ENCODE measurements at regions not wholly inside any gene's neighbourhood (a gene's known extent, or its start where the extent isn't known, plus 50 kb on each side); places are given as distances from the start of the nearest gene placed in this dataset.

GRCh38 chr9:101791938-101792337 is 53.5 kb upstream of the GRIN3A start:
- H2AFZ ChIP-seq, result no peak overlapping the region
- no peak overlapping the region for H3K9ac ChIP-seq
- no peaks in the 10 kb centered on the region for H3K79me2 ChIP-seq
- H3K27ac ChIP-seq, result no peak overlapping the region
- H3K4me3 ChIP-seq (ENCODE audit: low read depth, low read length), result no peak overlapping the region
- H3K36me3 ChIP-seq (ENCODE audit: control insufficient read depth, insufficient read depth, low read length), result no peaks in the 10 kb centered on the region
- H3K4me1 ChIP-seq, result no peaks in the 10 kb centered on the region
- TF ChIP-seq CTCF (IDR thresholded peaks at IDR 0.05), result no peak
- no peaks in the 10 kb centered on the region for H3K9me3 ChIP-seq (ENCODE audit: control insufficient read depth, low read length)
- H3K4me2 ChIP-seq (ENCODE audit: low read length), result no peak overlapping the region
- no peaks in the 10 kb centered on the region for H3K27me3 ChIP-seq (ENCODE audit: control insufficient read depth, insufficient read depth, low read length)

GRCh38 chr9:101791533-101791932 is 53.1 kb upstream of the GRIN3A start:
- no peak for TF ChIP-seq CTCF (IDR thresholded peaks at IDR 0.05)
- H3K36me3 ChIP-seq (ENCODE audit: control insufficient read depth, insufficient read depth, low read length), result no peaks in the 10 kb centered on the region
- H3K9me3 ChIP-seq (ENCODE audit: control insufficient read depth, low read length), result no peaks in the 10 kb centered on the region

More at GRCh38 chr9:101791533-101791932, 53.1 kb upstream of the GRIN3A start:
- Histone ChIP-seq H2AFZ (no peak overlapping the region), H3K79me2 (no peaks in the 10 kb centered on the region), H3K4me2 (ENCODE audit: low read length) (no peak overlapping the region), H3K27me3 (ENCODE audit: control insufficient read depth, insufficient read depth, low read length) (no peaks in the 10 kb centered on the region), H3K9ac (no peak overlapping the region), H3K4me3 (ENCODE audit: low read depth, low read length) (no peak overlapping the region), H3K27ac (no peak overlapping the region), H3K4me1 (no peaks in the 10 kb centered on the region)
